Colonic mucosa (tissue), 4 donors: ENCODE measurements at regions not wholly inside any gene's neighbourhood (a gene's known extent, or its start where the extent isn't known, plus 50 kb on each side); places are given as distances from the start of the nearest gene placed in this dataset.

Experiments used
- DNase-seq: peaks from one replicate; pipeline ENCODE4 v3.0.0-alpha.2; 2020
- H3K27ac ChIP-seq: fragments of 200-600 bp; one replicate; pipeline ENCODE4 v1.8.0; 2021
- H3K27me3 ChIP-seq: fragments of 200-600 bp; one replicate; pipeline ENCODE4 v1.8.0; 2021
- H3K36me3 ChIP-seq: fragments of 200-600 bp; one replicate; pipeline ENCODE4 v1.8.0; 2021
- H3K4me1 ChIP-seq: fragments of 200-600 bp; one replicate; pipeline ENCODE4 v1.8.0; 2021; ENCODE audit warnings: mild to moderate bottlenecking
- H3K4me3 ChIP-seq: fragments of 200-600 bp; one replicate; pipeline ENCODE4 v1.8.0; 2021
- H3K9ac ChIP-seq, 2 donors: one replicate each; pipeline ENCODE4 v1.7.0; 2013; ENCODE audit warnings: control low read depth in 2 of 2, low read depth in 2 of 2, low read length in 2 of 2
- H3K9me3 ChIP-seq: fragments of 200-600 bp; one replicate; pipeline ENCODE4 v1.8.0; 2021
- intact Hi-C: fragments of 100-400 bp; cut with DNase I; formaldehyde crosslinking; loops from one replicate; pipeline ENCODE4 v1.14.1; 2022
- TF ChIP-seq, protein P1 (sequence below): fragments of 200-600 bp; IDR thresholded peaks from one replicate; pipeline ENCODE4 v1.8.0; 2022; ENCODE audit warnings: antibody characterized with exemption, mild to moderate bottlenecking
- donor health status: healthy.
- donor health status: DM: no; HTN: no; CAD: no.
- donor health status: DM: no; HTN: no; CAD: no.

GRCh38 chr4:17316566-17316965 is 195.3 kb downstream of the QDPR start:
- no peak overlapping the region for H3K9ac ChIP-seq
- no peaks in the 10 kb centered on the region for H3K9me3 ChIP-seq
- no peak overlapping the region for H3K27ac ChIP-seq
- no peak overlapping the region for H3K4me3 ChIP-seq
- H3K4me1 ChIP-seq, result no peaks in the 10 kb centered on the region
- TF ChIP-seq, protein P1, sequence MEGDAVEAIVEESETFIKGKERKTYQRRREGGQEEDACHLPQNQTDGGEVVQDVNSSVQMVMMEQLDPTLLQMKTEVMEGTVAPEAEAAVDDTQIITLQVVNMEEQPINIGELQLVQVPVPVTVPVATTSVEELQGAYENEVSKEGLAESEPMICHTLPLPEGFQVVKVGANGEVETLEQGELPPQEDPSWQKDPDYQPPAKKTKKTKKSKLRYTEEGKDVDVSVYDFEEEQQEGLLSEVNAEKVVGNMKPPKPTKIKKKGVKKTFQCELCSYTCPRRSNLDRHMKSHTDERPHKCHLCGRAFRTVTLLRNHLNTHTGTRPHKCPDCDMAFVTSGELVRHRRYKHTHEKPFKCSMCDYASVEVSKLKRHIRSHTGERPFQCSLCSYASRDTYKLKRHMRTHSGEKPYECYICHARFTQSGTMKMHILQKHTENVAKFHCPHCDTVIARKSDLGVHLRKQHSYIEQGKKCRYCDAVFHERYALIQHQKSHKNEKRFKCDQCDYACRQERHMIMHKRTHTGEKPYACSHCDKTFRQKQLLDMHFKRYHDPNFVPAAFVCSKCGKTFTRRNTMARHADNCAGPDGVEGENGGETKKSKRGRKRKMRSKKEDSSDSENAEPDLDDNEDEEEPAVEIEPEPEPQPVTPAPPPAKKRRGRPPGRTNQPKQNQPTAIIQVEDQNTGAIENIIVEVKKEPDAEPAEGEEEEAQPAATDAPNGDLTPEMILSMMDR, result no peak
- intact Hi-C loops, result no loop called here
- no peaks in the 10 kb centered on the region for H3K36me3 ChIP-seq
- no peak for DNase-seq
- no peaks in the 10 kb centered on the region for H3K27me3 ChIP-seq

- Histone ChIP-seq H3K36me3 (no peaks in the 10 kb centered on the region), H3K9ac (no peak overlapping the region), H3K27ac (no peak overlapping the region), H3K27me3 (no peaks in the 10 kb centered on the region), H3K4me3 (no peak overlapping the region), H3K4me1 (no peaks in the 10 kb centered on the region), H3K9me3 (no peaks in the 10 kb centered on the region)
- intact Hi-C loops, result no loop called here
- TF ChIP-seq, protein P1, result no peak
- DNase-seq, result no peak
Observed at GRCh38 chr4:17315459-17315858, 196.4 kb downstream of the QDPR start.

- Histone ChIP-seq H3K4me1 (no peaks in the 10 kb centered on the region), H3K9ac (no peak overlapping the region), H3K4me3 (no peak overlapping the region), H3K27ac (no peak overlapping the region), H3K27me3 (no peaks in the 10 kb centered on the region), H3K9me3 (no peaks in the 10 kb centered on the region), H3K36me3 (no peaks in the 10 kb centered on the region)
- TF ChIP-seq, protein P1, result no peak
- DNase-seq, result no peak
- intact Hi-C loops, result no loop called here
Observed at GRCh38 chr4:17313194-17313593, 198.7 kb downstream of the QDPR start.

GRCh38 chr4:17310269-17310652 is 201.6 kb downstream of the QDPR start:
- Histone ChIP-seq H3K27me3 (no peaks in the 10 kb centered on the region), H3K27ac (no peak overlapping the region), H3K36me3 (no peaks in the 10 kb centered on the region), H3K4me3 (no peak overlapping the region), H3K9ac (no peak overlapping the region), H3K4me1 (no peaks in the 10 kb centered on the region), H3K9me3 (no peaks in the 10 kb centered on the region)
- TF ChIP-seq, protein P1, result no peak
- intact Hi-C loops, result no loop called here
- no peak for DNase-seq

DNA sequence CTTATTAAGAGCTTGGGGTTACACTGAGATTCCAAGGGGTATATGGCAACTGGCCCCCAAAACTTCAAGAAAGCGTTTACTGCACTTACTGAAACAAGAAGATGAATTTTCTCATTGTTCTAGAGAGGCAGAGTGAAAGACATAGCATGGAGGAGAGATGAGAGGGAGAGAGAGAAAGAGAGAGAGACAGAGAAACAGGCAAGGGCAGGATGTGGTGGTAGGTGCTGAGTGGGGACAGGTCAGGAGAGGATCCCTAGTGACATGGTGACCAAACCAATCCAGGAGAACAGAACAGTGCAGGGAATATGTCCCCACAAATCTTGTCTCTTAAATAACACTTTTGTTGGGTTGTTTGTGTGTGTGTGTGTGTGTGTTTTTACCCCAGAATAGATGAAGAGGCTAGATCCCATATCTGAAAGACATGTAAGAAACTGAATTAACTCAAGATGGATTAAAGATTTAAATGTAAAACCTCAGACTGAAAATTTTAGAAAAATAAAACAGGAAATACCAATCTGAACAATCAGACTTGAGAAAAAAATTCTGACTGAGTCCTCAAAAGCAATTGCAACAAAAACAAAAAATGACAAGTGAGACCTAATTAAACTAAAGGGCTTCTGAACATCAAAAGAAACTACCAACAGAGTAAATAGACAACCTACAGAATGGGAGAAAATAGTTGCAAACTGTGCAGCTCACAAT is 202.2 kb downstream of the QDPR start:
- Histone ChIP-seq H3K9ac (no peak overlapping the region), H3K36me3 (no peaks in the 10 kb centered on the region)
- intact Hi-C loops, result no loop called here

More for the DNA sequence above, 202.2 kb downstream of the QDPR start:
- Histone ChIP-seq H3K9me3 (no peaks in the 10 kb centered on the region), H3K27ac (no peak overlapping the region), H3K27me3 (no peaks in the 10 kb centered on the region), H3K4me1 (no peaks in the 10 kb centered on the region), H3K4me3 (no peak overlapping the region)
- DNase-seq, result no peak
- TF ChIP-seq, protein P1, result no peak
